Activated T-cell treated with anti-CD3 and anti-CD28 coated beads, Interleukin-2, amount 50 U/mL, for 4 hours (primary cell): ENCODE measurements at regions not wholly inside any gene's neighbourhood (a gene's known extent, or its start where the extent isn't known, plus 50 kb on each side); places are given as distances from the start of the nearest gene placed in this dataset.

Experiments used
- ATAC-seq, 2 donors: fragments of 200-7000 bp; cut with Tn5 transposase; one replicate each; pipeline ENCODE4 v1.10.0; 2021
- DNase-seq: peaks from one replicate; pipeline ENCODE4 v3.0.0-alpha.2; 2020
- H3K27me3 Mint-ChIP-seq: one replicate; pipeline ENCODE4 v1.8.0; 2021; ENCODE audit warnings: low read depth, mixed read lengths
- H3K36me3 Mint-ChIP-seq: one replicate; pipeline ENCODE4 v1.8.0; 2022; ENCODE audit warnings: mixed read lengths; ENCODE audit not compliant: insufficient read depth
- H3K4me1 Mint-ChIP-seq: one replicate; pipeline ENCODE4 v1.8.0; 2021; ENCODE audit warnings: low read depth, mixed read lengths
- H3K4me3 Mint-ChIP-seq: one replicate; pipeline ENCODE4 v1.8.0; 2021; ENCODE audit warnings: mild to moderate bottlenecking, moderate library complexity, mixed read lengths
- H3K9me3 Mint-ChIP-seq: one replicate; pipeline ENCODE4 v1.8.0; 2021; ENCODE audit warnings: mixed read lengths

DNA sequence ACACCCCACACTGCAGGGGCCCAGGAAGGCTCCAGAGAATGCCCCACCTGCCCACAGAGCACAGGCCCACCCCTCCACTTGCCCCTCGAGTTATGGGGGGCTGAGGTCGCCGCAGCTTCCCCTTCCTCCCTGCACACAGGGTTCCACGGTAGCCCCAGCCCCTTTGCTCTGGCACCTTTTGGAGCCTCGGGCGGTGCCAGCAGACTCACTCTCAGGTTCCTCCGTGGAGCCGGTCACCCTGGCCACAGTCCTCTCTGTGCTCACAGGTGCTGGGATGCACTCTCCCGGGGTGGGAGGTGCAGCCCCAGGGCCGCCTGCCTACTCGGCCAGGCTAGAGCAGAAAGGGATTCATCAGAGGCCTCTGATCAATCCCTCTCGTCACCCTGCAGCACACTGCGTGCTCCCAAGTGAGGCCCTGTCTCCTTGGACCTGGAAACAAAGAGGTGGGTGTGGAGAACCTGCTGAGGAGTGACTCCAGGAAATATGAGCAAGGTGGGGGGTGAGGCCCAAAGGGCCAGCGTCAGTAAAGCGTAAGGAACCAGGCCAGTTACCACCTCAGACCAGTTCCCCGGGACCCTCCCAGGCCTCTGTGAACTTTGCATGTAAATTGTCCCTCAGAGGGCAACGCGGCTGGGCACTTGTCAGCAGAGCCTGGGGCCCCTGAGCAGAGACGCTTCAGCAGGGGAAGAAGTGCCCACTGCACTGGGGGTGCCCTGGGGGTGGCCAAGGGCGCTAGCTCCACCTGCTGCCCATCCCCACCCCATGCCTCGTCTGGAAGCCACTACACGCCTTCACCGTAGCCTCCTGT, 167.8 kb downstream of the OLFM1 start:
- Mint-ChIP-seq H3K4me1 (no peaks in the 10 kb centered on the region), H3K4me3 (no peak overlapping the region), H3K9me3 (no peaks in the 10 kb centered on the region), H3K36me3 (no peaks in the 10 kb centered on the region), H3K27me3 (peaks cover 12% of the 10 kb centered on the region)
- no peak for DNase-seq
- no peak for ATAC-seq

- H3K4me1 Mint-ChIP-seq, result no peaks in the 10 kb centered on the region
- no peak for DNase-seq
- no peaks in the 10 kb centered on the region for H3K36me3 Mint-ChIP-seq
- H3K9me3 Mint-ChIP-seq, result no peaks in the 10 kb centered on the region
- H3K4me3 Mint-ChIP-seq, result no peak overlapping the region
- ATAC-seq, result no peak
- H3K27me3 Mint-ChIP-seq, result peaks cover 12% of the 10 kb centered on the region
These were observed 168.5 kb downstream of the OLFM1 start for GRCh38 chr9:135255841-135256580.

GRCh38 chr9:135256581-135257354, 169.3 kb downstream of the OLFM1 start:
- Mint-ChIP-seq H3K36me3 (no peaks in the 10 kb centered on the region), H3K27me3 (peaks cover 12% of the 10 kb centered on the region), H3K9me3 (no peaks in the 10 kb centered on the region), H3K4me1 (no peaks in the 10 kb centered on the region), H3K4me3 (no peak overlapping the region)
- no peak for ATAC-seq
- no peak for DNase-seq

- H3K4me1 Mint-ChIP-seq, result no peaks in the 10 kb centered on the region
- no peaks in the 10 kb centered on the region for H3K9me3 Mint-ChIP-seq
- H3K27me3 Mint-ChIP-seq, result peaks cover 5% of the 10 kb centered on the region
- no peaks in the 10 kb centered on the region for H3K36me3 Mint-ChIP-seq
- no peak overlapping the region for H3K4me3 Mint-ChIP-seq
- no peak for ATAC-seq
- DNase-seq, result no peak
These were observed 171.0 kb downstream of the OLFM1 start for GRCh38 chr9:135258461-135258860.

DNA sequence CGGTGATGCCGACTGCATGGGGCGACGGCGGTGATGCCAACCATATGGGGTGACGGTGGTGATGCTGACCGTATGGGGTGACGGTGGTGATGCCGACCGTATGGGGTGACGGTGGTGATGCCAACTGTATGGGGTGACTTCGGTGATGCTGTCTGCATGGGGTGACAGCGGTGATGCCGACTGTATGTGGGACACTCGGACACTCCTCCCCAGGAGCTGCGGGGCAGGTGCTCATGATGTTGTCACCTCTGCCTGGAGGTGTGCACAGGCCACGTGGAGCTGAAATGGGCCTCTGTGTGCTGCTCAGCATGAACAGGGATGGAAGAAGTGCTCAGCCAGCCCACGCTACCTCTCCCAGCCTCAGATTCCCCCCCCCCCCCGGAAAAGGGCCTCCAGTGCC, 171.8 kb downstream of the OLFM1 start:
- ATAC-seq (no peak), DNase-seq (no peak)
- Mint-ChIP-seq H3K36me3 (no peaks in the 10 kb centered on the region), H3K9me3 (no peaks in the 10 kb centered on the region), H3K4me3 (no peak overlapping the region), H3K4me1 (no peaks in the 10 kb centered on the region), H3K27me3 (peaks cover 5% of the 10 kb centered on the region)

DNA sequence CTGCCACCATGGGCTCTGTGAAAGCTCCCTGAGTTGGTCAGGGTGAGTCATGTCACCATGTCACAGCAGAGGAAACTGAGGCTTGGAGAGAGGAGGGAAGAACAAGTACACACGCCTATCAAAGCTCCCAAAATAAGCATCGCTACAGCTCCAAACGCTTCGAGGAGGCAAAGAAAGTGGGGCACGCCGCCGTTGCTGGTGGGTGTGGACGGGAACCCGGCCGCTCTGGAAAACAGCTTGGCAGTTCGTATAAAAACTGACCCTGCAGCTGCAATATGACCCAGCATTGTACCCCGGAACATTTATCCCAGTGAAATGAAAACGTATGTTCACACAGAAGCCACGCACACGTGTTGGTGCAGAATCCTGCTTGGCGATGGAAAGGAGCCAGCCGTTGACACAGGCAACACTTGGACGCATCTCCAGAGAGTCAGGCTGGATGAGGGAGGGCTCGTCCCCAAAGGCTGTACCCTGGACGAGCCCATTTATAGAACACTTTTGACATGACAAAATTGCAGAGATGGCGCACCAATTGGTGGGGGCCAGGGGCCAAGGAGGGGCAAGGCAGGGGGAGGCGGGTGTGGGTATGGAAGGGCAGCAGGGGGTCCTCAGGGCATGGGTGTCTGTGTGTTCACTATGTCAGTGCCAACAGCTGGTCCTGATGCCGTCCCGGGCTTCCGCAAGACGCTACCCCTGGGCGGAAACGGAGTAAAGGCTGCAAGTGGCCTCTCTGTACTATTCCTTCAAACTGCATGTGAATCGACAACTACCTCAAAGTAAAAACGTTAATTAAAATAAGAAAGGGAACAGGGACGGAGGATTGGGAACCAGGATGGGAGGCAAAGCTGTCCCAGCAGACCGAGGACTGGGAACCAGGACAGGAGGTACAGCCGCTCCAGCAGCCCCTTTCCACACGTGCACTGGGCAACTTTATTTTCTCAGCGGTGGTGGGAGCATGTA, 173.0 kb downstream of the OLFM1 start:
- ATAC-seq (no peak), DNase-seq (no peak)
- Mint-ChIP-seq H3K27me3 (peaks cover 6% of the 10 kb centered on the region), H3K36me3 (no peaks in the 10 kb centered on the region), H3K4me3 (no peak overlapping the region), H3K9me3 (no peaks in the 10 kb centered on the region), H3K4me1 (no peaks in the 10 kb centered on the region)

DNA sequence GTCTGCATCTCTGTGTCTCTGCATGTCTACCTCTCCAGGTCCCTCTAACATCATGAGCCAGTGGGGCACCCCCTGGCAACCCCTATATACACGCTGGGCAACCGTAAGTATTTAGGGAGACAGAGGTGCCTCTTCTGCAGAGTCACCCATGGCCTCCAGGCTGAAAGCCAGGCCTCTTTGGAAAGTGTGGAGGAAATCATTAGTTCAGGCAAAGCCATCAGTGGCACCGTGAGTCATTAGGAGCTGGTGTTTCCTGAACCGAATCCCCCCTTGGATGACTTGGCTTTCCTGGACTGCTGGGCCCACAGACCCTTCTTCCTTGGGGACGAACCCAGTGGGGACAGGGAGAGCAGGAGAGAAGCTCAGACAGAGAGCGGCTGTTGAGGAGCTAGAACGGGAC, 174.8 kb downstream of the OLFM1 start:
- no peaks in the 10 kb centered on the region for H3K9me3 Mint-ChIP-seq
- DNase-seq (no peak), ATAC-seq (no peak)
- H3K36me3 Mint-ChIP-seq, result no peaks in the 10 kb centered on the region
- H3K4me3 Mint-ChIP-seq, result no peak overlapping the region
- no peaks in the 10 kb centered on the region for H3K4me1 Mint-ChIP-seq
- peaks cover 15% of the 10 kb centered on the region for H3K27me3 Mint-ChIP-seq

- H3K9me3 Mint-ChIP-seq, result no peaks in the 10 kb centered on the region
- no peaks in the 10 kb centered on the region for H3K4me1 Mint-ChIP-seq
- ATAC-seq (no peak), DNase-seq (no peak)
- H3K27me3 Mint-ChIP-seq, result peaks cover 17% of the 10 kb centered on the region
- no peak overlapping the region for H3K4me3 Mint-ChIP-seq
- H3K36me3 Mint-ChIP-seq, result no peaks in the 10 kb centered on the region
These were observed 176.0 kb downstream of the OLFM1 start for GRCh38 chr9:135263511-135263910.

DNA sequence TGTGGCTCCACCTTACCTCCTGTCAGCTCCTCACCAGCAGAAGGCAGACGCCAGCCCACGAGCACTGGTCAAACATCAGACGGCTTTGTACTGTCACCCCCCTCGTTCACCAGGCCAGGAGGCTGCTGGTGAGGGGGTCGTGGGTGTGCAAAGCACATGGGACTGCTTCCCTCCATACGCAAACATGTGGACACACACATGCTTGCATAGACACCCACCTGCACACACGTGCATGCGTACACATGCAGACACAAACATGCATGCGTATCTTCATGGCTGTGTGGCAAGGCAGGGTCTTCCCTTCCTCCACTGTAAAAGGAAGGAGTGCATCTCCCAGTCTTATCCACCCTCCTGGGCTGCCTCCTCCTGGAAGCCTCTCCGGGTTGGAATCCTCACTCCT, 178.5 kb downstream of the OLFM1 start:
- Mint-ChIP-seq H3K36me3 (no peaks in the 10 kb centered on the region), H3K9me3 (no peaks in the 10 kb centered on the region), H3K4me1 (no peaks in the 10 kb centered on the region), H3K4me3 (no peak overlapping the region), H3K27me3 (peaks cover 17% of the 10 kb centered on the region)
- DNase-seq (no peak), ATAC-seq (no peak)

DNA sequence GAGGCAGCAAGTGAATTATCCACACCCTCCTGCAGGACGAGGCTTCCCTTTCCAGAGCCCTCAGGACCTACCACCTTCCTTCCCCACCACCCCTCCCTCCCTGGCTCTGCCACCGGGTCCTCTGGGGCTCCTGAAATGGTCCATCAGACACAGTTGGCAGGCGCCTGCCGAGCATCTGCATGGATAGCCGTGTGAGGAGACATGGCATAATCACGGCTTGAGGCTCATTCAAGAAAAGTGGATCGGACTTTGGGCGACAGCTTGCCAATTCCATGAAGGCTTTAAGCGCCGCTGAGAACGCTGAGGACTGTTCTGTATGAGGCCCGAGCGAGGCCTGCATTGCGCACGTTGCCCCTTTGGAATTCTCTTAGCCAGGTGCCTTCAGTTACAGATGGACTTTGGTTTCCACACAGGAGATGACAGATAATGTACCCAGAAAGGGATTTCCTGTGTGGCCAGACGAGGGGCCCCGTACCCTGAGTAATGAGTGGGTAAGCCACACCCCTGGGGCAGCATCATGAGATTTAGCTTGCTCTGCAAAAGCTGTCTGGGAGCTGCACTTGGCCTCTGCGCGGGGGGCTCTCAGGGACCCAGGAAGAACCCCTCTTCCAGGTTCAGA, 179.8 kb downstream of the OLFM1 start:
- no peak for DNase-seq
- no peak for ATAC-seq
- H3K27me3 Mint-ChIP-seq, result peaks cover 27% of the 10 kb centered on the region
- no peaks in the 10 kb centered on the region for H3K9me3 Mint-ChIP-seq
- no peaks in the 10 kb centered on the region for H3K36me3 Mint-ChIP-seq
- no peaks in the 10 kb centered on the region for H3K4me1 Mint-ChIP-seq
- no peak overlapping the region for H3K4me3 Mint-ChIP-seq

DNA sequence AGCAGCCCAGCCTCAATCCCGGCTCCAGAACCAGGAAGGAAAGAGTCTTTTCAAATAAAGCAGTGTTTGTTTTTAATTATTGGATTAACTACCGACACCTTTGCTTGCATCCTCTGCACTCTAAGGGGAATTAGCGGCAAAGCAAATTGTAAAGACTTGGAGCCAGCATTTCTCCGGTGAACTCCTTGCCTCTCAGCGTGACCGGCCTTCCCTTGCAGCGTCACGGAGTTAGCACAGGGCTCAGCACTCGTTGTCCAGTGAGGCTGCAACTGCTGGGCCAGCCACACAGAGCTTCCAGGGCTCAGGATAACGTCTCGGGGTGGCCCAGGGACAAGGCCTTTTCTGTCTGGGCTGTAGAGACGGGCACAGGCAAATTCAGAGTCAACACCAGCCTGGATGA, 180.6 kb downstream of the OLFM1 start:
- ATAC-seq (no peak), DNase-seq (no peak)
- H3K4me3 Mint-ChIP-seq, result no peak overlapping the region
- H3K27me3 Mint-ChIP-seq, result peaks cover 32% of the 10 kb centered on the region
- no peaks in the 10 kb centered on the region for H3K36me3 Mint-ChIP-seq
- no peaks in the 10 kb centered on the region for H3K4me1 Mint-ChIP-seq
- H3K9me3 Mint-ChIP-seq, result no peaks in the 10 kb centered on the region

DNA sequence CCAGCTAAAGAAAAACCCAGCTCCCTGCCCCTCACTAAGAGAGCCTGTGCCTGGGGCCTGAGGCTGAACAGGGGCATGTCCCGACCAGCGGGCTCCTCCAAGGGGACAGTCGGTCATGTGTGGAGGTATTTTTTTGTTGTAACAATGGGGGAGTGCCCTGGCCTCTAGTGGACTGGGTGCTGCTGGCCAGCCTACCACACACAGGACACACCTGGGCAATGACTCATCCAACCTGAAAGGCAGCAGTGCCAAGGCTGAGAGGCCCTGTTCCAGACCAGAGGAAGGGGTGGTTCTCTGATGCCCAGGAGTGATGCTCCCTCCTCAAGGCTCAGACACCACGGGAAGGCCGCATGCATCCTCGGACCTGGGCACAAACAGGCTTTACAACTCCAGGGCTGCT, 181.5 kb downstream of the OLFM1 start:
- no peak for DNase-seq
- no peaks in the 10 kb centered on the region for H3K4me1 Mint-ChIP-seq
- H3K36me3 Mint-ChIP-seq, result no peaks in the 10 kb centered on the region
- no peaks in the 10 kb centered on the region for H3K9me3 Mint-ChIP-seq
- no peak for ATAC-seq
- peaks cover 38% of the 10 kb centered on the region for H3K27me3 Mint-ChIP-seq
- H3K4me3 Mint-ChIP-seq, result no peak overlapping the region

- no peak for ATAC-seq
- no peaks in the 10 kb centered on the region for H3K4me1 Mint-ChIP-seq
- no peak for DNase-seq
These were observed 182.7 kb downstream of the OLFM1 start for GRCh38 chr9:135269912-135270830.

More at GRCh38 chr9:135269912-135270830, 182.7 kb downstream of the OLFM1 start:
- no peak overlapping the region for H3K4me3 Mint-ChIP-seq
- no peaks in the 10 kb centered on the region for H3K9me3 Mint-ChIP-seq
- H3K36me3 Mint-ChIP-seq, result no peaks in the 10 kb centered on the region
- H3K27me3 Mint-ChIP-seq, result peaks cover 37% of the 10 kb centered on the region
